ENCODE measurements at regions not wholly inside any gene's neighbourhood (a gene's known extent, or its start where the extent isn't known, plus 50 kb on each side); places are given as distances from the start of the nearest gene placed in this dataset.

DNA sequence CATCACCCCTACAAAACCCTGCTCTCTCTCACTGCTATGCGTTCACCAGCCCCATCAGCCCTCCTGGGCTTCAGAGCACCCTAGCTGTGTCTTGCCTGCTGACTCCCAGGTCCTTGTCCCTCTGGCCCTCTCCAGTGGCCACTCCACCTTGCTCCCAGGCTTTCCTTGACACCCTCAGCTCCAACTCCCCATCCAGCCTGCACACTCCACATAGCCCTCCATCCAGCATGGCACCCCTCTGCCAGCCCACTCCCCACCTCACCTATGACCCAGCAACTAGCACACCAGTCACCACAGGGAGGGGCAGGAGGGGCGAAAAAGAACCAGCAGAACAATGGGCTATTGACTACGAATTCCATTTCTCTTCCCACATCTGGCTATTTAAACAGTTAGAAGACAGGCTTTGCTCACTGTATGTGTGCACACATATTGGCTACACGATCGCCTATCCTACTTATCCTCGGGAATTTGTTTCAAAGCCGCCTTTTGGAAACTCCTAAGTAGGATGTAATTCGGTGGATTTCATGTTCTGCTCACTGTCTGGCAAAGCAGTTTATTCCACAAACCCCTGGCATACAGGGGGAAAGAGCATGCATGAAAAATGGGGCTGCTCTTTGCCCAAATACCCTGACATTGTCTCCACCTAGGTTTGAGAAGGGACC lies 195.3 kb downstream of the SMAD2 start:
- TF ChIP-seq FOXJ3 (CRISPR knock-in tag; IDR thresholded peaks at IDR 0.05), result no peak
- TF ChIP-seq EZH2phosphoT487 (IDR thresholded peaks at IDR 0.05; ENCODE audit: borderline replicate concordance, low read depth), result no peak
- TF ChIP-seq, protein P1, sequence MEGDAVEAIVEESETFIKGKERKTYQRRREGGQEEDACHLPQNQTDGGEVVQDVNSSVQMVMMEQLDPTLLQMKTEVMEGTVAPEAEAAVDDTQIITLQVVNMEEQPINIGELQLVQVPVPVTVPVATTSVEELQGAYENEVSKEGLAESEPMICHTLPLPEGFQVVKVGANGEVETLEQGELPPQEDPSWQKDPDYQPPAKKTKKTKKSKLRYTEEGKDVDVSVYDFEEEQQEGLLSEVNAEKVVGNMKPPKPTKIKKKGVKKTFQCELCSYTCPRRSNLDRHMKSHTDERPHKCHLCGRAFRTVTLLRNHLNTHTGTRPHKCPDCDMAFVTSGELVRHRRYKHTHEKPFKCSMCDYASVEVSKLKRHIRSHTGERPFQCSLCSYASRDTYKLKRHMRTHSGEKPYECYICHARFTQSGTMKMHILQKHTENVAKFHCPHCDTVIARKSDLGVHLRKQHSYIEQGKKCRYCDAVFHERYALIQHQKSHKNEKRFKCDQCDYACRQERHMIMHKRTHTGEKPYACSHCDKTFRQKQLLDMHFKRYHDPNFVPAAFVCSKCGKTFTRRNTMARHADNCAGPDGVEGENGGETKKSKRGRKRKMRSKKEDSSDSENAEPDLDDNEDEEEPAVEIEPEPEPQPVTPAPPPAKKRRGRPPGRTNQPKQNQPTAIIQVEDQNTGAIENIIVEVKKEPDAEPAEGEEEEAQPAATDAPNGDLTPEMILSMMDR (IDR thresholded peaks at IDR 0.05), result no peak
- TF ChIP-seq, protein P2, sequence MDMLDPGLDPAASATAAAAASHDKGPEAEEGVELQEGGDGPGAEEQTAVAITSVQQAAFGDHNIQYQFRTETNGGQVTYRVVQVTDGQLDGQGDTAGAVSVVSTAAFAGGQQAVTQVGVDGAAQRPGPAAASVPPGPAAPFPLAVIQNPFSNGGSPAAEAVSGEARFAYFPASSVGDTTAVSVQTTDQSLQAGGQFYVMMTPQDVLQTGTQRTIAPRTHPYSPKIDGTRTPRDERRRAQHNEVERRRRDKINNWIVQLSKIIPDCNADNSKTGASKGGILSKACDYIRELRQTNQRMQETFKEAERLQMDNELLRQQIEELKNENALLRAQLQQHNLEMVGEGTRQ (IDR thresholded peaks at IDR 0.05; ENCODE audit: borderline replicate concordance, low read depth, low read length), result no peak

Data from SK-N-SH (cell line).